ENCODE measurements at regions not wholly inside any gene's neighbourhood (a gene's known extent, or its start where the extent isn't known, plus 50 kb on each side); places are given as distances from the start of the nearest gene placed in this dataset.

GRCh38 chrX:7261672-7262332, 113.8 kb upstream of the PUDP start:
- no peak overlapping the region for H3K4me3 Mint-ChIP-seq (ENCODE audit: low read depth, unreplicated experiment)
- no TSS peak for BruUV-seq (replicated peaks)
- no peak for DNase-seq
- H3K27me3 Mint-ChIP-seq (ENCODE audit: unreplicated experiment): no peaks in the 10 kb centered on the region
- TF ChIP-seq CTCF (IDR thresholded peaks at IDR 0.05; ENCODE audit: unreplicated experiment): no peak
- CTCF ChIA-PET: no interaction called here
- H3K36me3 Mint-ChIP-seq (ENCODE audit: insufficient read depth, unreplicated experiment): peaks cover 5% of the 10 kb centered on the region
- intact Hi-C loops (cut with micrococcal nuclease; ENCODE audit: unreplicated experiment): no loop called here
- H3K27ac Mint-ChIP-seq (ENCODE audit: unreplicated experiment): no peak overlapping the region
- no peaks in the 10 kb centered on the region for H3K4me1 Mint-ChIP-seq (ENCODE audit: low read depth, unreplicated experiment)
- no peaks in the 10 kb centered on the region for H3K9me3 Mint-ChIP-seq (ENCODE audit: low read depth, unreplicated experiment)

DNA sequence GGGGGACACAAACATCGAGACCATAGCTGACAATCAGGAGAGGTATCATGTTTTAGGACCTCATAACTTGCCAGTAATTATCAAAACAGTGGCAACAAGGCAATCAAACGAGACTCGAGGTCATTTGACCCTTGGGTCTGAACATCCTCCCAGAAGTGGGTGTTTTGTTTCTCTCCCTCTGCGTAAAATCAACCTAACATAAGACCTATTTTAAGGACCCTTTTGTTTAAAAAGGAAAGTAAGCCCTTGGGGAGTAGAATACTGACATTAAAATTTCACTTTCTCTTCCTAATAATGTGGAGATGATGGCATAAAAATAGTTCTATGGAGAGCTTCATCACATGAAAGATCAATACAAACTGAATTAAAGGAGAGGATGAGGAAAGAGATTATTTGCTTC, 106.2 kb upstream of the PUDP start:
- H3K4me3 Mint-ChIP-seq (ENCODE audit: low read depth, unreplicated experiment): no peak overlapping the region
- peaks cover 7% of the 10 kb centered on the region for H3K4me1 Mint-ChIP-seq (ENCODE audit: low read depth, unreplicated experiment)
- intact Hi-C loops (cut with micrococcal nuclease; ENCODE audit: unreplicated experiment): loop anchor here (5.0 kb wide), 1 partner anchor 107 kb away; the partner anchor contains the start of genes PUDP and STS
- H3K27ac Mint-ChIP-seq (ENCODE audit: unreplicated experiment): no peak overlapping the region
- no TSS peak for BruUV-seq (replicated peaks)
- TF ChIP-seq CTCF (IDR thresholded peaks at IDR 0.05; ENCODE audit: unreplicated experiment): no peak
- H3K9me3 Mint-ChIP-seq (ENCODE audit: low read depth, unreplicated experiment): no peaks in the 10 kb centered on the region
- no peaks in the 10 kb centered on the region for H3K27me3 Mint-ChIP-seq (ENCODE audit: unreplicated experiment)
- H3K36me3 Mint-ChIP-seq (ENCODE audit: insufficient read depth, unreplicated experiment): peaks cover under 1% of the 10 kb centered on the region
- no peak for DNase-seq
- CTCF ChIA-PET: no interaction called here

GRCh38 chrX:7253565-7253964, 105.6 kb upstream of the PUDP start:
- TF ChIP-seq CTCF (IDR thresholded peaks at IDR 0.05; ENCODE audit: unreplicated experiment): no peak
- Mint-ChIP-seq H3K9me3 (ENCODE audit: low read depth, unreplicated experiment) (no peaks in the 10 kb centered on the region), H3K36me3 (ENCODE audit: insufficient read depth, unreplicated experiment) (no peaks in the 10 kb centered on the region), H3K4me3 (ENCODE audit: low read depth, unreplicated experiment) (no peak overlapping the region), H3K27ac (ENCODE audit: unreplicated experiment) (no peak overlapping the region), H3K27me3 (ENCODE audit: unreplicated experiment) (no peaks in the 10 kb centered on the region), H3K4me1 (ENCODE audit: low read depth, unreplicated experiment) (peaks cover 7% of the 10 kb centered on the region)
- CTCF ChIA-PET: no interaction called here
- no TSS peak for BruUV-seq (replicated peaks)
- no peak for DNase-seq
- intact Hi-C loops (cut with micrococcal nuclease; ENCODE audit: unreplicated experiment): loop anchor here (5.0 kb wide), 1 partner anchor 106 kb away; the partner anchor contains the start of genes PUDP and STS

- no peaks in the 10 kb centered on the region for H3K36me3 Mint-ChIP-seq (ENCODE audit: insufficient read depth, unreplicated experiment)
- CTCF ChIA-PET: no interaction called here
- no peaks in the 10 kb centered on the region for H3K27me3 Mint-ChIP-seq (ENCODE audit: unreplicated experiment)
- no peaks in the 10 kb centered on the region for H3K9me3 Mint-ChIP-seq (ENCODE audit: low read depth, unreplicated experiment)
- TF ChIP-seq CTCF (IDR thresholded peaks at IDR 0.05; ENCODE audit: unreplicated experiment): no peak
- no peak overlapping the region for H3K4me3 Mint-ChIP-seq (ENCODE audit: low read depth, unreplicated experiment)
- peaks cover 7% of the 10 kb centered on the region for H3K4me1 Mint-ChIP-seq (ENCODE audit: low read depth, unreplicated experiment)
- intact Hi-C loops (cut with micrococcal nuclease; ENCODE audit: unreplicated experiment): loop anchor here (5.0 kb wide), 1 partner anchor 105 kb away; the partner anchor contains the start of genes PUDP and STS
- peak overlapping the region; percentile 70 for H3K27ac Mint-ChIP-seq (ENCODE audit: unreplicated experiment)
- BruUV-seq (replicated peaks): no TSS peak
- DNase-seq: peak; percentile 61
These were observed 104.2 kb upstream of the PUDP start for GRCh38 chrX:7252013-7252610.
